ENCODE measurements at regions not wholly inside any gene's neighbourhood (a gene's known extent, or its start where the extent isn't known, plus 50 kb on each side); places are given as distances from the start of the nearest gene placed in this dataset.
"Not testable (repeated sequence)": the region's sequence is repeated elsewhere in the genome, so short reads cannot be mapped to it uniquely, and the experiment has no call there.

GRCh38 chr2:83160571-83160970 is 1298.5 kb downstream of the SUCLG1 start:
- DNase-seq (ENCODE audit: low spot score), result no peak

DNA sequence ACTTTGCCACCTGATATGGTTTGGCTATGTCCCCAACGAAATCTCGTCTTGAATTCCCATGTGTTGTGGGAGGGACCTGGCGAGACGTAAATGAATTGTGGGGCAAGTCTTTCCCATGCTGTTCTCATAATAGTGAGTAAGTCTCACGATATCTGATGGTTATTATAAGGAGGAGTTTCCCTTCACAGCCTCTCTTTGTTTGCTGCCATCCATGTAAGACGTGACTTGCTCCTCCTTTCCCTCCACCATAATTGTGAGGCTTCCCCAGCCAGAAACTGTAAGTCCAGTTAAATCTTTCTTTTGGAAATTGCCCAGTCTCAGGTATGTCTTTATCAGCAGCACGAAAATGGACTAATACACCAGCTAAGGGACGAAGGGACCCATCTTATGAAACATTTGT is 1303.3 kb downstream of the SUCLG1 start:
- no peak for DNase-seq (ENCODE audit: low spot score)

DNA sequence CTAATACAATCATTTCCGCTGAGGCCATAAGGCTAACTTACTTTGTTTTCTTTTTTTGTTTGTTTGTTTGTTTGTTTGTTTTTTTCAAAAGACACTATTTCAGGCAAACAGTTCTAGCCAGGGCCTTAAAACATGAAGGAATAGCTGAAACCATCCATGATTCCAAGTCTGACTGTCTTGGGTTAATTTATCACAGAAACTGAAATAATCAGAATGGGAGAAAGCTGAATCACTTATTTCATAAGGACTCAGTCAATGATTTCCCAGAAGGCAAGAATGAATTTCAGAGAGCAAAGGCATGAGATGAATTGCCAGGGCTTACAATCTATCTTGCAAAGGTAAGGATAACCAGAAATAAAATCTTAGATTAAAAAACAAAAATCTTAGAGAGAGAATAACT is 1315.1 kb downstream of the SUCLG1 start:
- DNase-seq (ENCODE audit: low spot score), result no peak

- no peak for DNase-seq (ENCODE audit: low spot score)
Measured at GRCh38 chr2:83142934-83143333, 1316.1 kb downstream of the SUCLG1 start.

- no peak for DNase-seq (ENCODE audit: low spot score)
Measured at GRCh38 chr2:83115606-83116005, 1343.5 kb downstream of the SUCLG1 start.

DNA sequence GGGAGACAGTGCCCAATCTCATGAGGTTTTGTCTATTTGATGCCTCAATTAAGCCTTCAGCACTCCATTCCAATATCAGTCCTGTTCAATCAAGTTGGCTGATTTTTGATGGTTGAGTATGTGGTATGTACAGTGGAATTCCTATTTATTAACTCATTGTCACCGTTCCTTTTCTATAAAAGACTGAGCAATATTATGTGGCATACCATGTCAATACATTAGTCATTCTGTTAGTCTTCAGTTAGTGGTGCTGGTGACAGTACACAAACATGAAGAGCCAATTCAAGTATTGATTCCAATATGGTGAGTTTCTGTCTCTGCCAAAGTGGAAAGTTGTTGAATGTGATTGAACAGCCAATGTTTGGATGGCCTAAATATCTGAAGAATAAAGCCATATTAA is 1343.9 kb downstream of the SUCLG1 start:
- no peak for DNase-seq (ENCODE audit: low spot score)

DNA sequence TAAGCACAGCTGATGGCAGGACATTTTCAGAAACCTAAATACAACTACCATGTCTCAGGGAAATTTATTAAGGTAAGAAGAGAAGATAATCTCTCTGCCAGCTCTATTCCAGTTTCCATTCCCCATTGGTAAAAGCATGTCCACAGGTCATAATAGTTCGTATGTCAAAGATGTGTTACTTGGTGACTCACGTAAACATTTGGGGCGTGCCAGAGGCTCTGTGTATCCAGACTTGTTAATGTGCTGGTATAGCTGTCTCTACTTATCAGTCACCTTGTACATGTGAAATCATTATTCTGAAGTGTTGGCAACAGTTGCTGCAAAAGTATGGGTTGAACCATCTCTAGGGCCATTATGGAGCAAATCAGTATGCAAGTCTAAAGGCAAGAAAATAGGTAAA is 1345.1 kb downstream of the SUCLG1 start:
- no peak for DNase-seq (ENCODE audit: low spot score)

DNA sequence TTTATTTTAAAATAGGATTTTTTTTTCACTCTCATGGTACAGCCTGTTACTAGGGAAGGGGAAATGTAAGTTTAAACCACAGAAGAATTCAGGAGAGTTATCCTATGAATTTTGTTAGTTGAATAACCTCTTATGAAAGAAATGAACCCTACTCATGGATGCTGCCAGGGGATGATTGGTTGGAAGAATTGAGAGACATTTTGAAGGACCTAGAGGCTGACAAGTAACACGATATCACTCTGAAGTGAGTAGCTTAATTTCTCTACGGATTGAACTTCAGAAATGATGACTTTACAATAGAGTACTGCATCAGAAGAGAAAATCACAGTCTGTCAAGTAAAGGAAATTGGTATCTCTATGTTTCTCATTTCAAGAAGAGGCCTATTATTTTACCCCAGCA is 1346.2 kb downstream of the SUCLG1 start:
- DNase-seq (ENCODE audit: low spot score), result no peak

- no peak for DNase-seq (ENCODE audit: low spot score)
Measured at GRCh38 chr2:83109284-83109683, 1349.8 kb downstream of the SUCLG1 start.

DNA sequence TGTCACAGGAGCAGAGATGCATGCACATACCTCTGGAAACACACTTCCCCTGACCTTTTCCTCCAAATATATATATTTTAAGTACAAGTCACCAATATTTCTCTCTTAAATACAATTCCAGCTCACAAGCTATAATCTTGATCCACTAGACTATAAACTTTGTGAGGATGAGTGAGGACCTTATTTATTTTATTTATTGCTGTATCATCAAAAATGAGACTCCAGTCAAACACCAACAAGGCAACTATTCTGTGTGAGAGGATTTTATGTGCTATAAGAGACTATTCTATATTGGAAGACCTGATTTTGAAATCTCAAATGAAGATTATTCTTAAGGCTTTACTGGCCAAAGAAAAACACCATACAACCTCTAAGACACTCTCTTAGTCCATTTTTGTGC is 1352.2 kb downstream of the SUCLG1 start:
- no peak for DNase-seq (ENCODE audit: low spot score)

GRCh38 chr2:83104202-83104601 is 1354.9 kb downstream of the SUCLG1 start:
- no peak for DNase-seq (ENCODE audit: low spot score)

- DNase-seq (ENCODE audit: low spot score), result no peak
Measured at GRCh38 chr2:83103613-83104012, 1355.5 kb downstream of the SUCLG1 start.

GRCh38 chr2:83089051-83089450 is 1370.0 kb downstream of the SUCLG1 start:
- DNase-seq (ENCODE audit: low spot score), result not testable (repeated sequence)

GRCh38 chr2:83085869-83086268 is 1373.2 kb downstream of the SUCLG1 start:
- DNase-seq (ENCODE audit: low spot score), result no peak

GRCh38 chr2:83081826-83082690 is 1377.0 kb downstream of the SUCLG1 start:
- no peak for DNase-seq (ENCODE audit: low spot score)

GRCh38 chr2:83079007-83079406 is 1380.1 kb downstream of the SUCLG1 start:
- DNase-seq (ENCODE audit: low spot score), result no peak

- no peak for DNase-seq (ENCODE audit: low spot score)
Measured at GRCh38 chr2:83072767-83073166, 1386.3 kb downstream of the SUCLG1 start.

- no peak for DNase-seq (ENCODE audit: low spot score)
Measured at GRCh38 chr2:83071914-83072313, 1387.2 kb downstream of the SUCLG1 start.

- no peak for DNase-seq (ENCODE audit: low spot score)
Measured at GRCh38 chr2:83071352-83071751, 1387.7 kb downstream of the SUCLG1 start.

DNA sequence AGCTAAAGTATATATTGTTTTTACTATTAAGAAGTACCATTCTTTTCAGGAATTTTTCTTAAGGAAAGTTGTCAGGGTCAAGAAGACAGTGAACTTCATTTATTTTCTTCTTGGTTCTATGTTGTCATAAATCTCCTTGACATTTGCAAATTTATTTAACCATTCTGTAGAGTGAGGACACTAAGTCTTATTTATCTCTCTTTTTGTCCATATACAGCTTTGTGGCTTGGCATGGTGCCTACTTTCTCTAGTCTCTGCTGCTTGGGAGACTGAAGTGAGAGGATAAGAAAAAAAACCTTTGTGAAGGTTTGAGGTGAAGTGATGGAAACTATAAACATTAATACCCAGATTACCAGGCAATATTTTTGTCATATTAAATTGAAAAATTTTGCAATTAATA is 1389.4 kb downstream of the SUCLG1 start:
- DNase-seq (ENCODE audit: low spot score), result no peak

DNA sequence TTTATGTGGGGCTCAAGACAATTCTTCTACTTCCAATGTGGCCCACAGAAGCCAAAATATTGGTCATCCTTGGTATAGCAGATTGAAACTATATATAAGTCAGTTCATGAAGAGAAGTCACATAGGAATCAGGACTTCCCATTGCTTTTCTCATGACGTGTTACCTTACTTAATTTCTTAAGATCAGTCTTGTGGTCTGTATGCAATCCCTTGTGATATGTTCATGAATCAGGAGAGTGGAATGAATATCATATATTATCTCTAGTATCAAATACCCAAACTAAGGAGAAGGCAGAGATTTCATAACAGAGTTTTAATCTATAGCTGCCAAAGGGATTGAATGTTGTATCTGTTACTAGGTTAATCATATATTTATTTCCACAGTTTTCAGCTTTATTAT is 1390.4 kb downstream of the SUCLG1 start:
- DNase-seq (ENCODE audit: low spot score), result no peak

DNA sequence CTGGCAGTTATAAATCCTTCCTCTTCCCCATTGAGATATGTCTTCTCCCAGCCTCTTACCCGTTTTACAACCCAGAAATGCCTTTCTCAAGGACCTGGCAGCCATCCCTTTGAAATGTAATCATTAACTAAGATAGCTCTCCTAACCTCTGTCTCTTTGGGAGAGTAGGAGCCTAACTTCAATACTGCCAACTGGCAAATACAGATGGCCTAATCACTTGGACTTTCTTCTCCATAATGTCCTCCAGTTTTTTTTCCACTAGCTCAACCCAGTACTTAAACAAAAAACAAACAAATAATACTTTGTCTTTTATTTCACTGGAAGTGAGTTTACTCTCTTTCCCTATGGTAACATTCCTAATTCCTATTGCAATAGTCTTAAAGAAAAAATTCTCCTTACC is 1391.1 kb downstream of the SUCLG1 start:
- no peak for DNase-seq (ENCODE audit: low spot score)

DNA sequence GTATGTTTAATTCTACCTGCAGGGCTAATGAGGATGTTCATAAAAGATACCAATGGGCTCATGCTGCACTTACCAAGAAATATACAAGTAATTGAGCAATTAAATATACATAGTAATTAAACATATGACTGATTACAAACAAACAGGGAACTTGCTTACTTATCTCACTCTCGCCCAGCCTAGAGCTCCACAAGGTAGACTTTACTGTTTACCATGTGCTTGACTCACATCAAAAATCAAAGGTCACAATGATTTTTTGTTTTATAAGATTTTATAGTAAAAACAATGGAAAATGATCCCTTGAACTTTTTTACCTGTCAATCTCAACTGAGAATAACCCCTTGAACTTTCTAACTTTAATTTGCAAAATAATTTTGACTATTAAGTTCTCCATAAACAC is 1395.1 kb downstream of the SUCLG1 start:
- no peak for DNase-seq (ENCODE audit: low spot score)

DNA sequence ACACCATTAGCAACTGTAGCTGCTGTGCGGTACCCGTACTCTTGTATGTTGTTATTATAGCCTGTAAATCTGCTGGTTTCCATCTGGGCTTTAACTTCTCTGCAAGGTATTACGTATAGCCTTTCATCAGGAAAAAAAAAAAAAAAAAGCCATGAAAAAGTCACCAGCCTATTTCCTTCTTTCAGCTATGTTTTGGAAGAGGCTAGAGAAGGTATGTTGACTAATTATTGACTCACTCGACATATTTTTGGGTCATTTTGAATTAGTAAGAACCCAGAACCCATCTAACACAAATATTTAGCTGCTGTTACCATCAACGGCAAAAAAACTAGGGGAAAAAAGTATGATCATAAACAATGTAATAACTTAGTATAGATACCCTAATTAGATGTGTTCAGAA is 1395.6 kb downstream of the SUCLG1 start:
- no peak for DNase-seq (ENCODE audit: low spot score)

Data from ureter (tissue), 1 donor.